Neural cell (in vitro differentiated cells): ENCODE measurements at regions not wholly inside any gene's neighbourhood (a gene's known extent, or its start where the extent isn't known, plus 50 kb on each side); places are given as distances from the start of the nearest gene placed in this dataset.

Experiments used
- EZH2 ChIP-seq: fragments of 200-600, 300-800 bp; shearing (Covaris generic), sonication (generic); IDR thresholded peaks from 2 replicates; pipeline ENCODE4 v1.6.1; 2014; ENCODE audit warnings: antibody characterized with exemption, low read length, borderline replicate concordance, mild to moderate bottlenecking; ENCODE audit not compliant: insufficient read depth, poor library complexity, severe bottlenecking
- POLR2AphosphoS5 ChIP-seq: IDR thresholded peaks from 2 replicates; pipeline ENCODE4 v1.6.1; 2012
- TF ChIP-seq, protein P1 (sequence below): fragments of 450-650 bp; IDR thresholded peaks from 2 replicates; pipeline ENCODE4 v1.5.1; 2014; ENCODE audit warnings: antibody characterized with exemption, mild to moderate bottlenecking, moderate library complexity; ENCODE audit not compliant: poor library complexity, severe bottlenecking
- TF ChIP-seq, protein P2 (sequence below): IDR thresholded peaks from 2 replicates; pipeline ENCODE4 v1.6.1; 2012; ENCODE audit warnings: borderline replicate concordance

DNA sequence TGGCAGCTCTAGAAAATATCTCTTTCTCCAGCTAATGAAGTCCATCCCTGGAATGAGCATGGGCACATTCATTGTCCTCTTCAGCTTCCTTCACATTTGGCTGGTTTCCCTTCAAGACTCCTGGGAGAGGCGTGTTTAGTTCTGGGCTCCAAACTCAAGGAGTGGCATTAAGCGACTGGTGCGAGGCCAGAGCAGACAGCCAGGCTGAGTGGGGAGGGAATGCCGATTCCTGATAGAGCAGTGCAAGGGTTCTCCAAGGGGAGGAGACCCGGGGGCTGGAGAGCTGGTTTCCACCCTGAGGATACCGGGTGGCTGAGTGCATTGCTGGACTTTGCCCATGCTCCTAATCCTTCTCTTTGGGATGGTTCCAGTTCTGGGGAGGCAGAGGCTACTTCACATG lies 372.1 kb downstream of the RPS24 start:
- TF ChIP-seq, protein P1, sequence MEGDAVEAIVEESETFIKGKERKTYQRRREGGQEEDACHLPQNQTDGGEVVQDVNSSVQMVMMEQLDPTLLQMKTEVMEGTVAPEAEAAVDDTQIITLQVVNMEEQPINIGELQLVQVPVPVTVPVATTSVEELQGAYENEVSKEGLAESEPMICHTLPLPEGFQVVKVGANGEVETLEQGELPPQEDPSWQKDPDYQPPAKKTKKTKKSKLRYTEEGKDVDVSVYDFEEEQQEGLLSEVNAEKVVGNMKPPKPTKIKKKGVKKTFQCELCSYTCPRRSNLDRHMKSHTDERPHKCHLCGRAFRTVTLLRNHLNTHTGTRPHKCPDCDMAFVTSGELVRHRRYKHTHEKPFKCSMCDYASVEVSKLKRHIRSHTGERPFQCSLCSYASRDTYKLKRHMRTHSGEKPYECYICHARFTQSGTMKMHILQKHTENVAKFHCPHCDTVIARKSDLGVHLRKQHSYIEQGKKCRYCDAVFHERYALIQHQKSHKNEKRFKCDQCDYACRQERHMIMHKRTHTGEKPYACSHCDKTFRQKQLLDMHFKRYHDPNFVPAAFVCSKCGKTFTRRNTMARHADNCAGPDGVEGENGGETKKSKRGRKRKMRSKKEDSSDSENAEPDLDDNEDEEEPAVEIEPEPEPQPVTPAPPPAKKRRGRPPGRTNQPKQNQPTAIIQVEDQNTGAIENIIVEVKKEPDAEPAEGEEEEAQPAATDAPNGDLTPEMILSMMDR: no peak
- TF ChIP-seq, protein P2, sequence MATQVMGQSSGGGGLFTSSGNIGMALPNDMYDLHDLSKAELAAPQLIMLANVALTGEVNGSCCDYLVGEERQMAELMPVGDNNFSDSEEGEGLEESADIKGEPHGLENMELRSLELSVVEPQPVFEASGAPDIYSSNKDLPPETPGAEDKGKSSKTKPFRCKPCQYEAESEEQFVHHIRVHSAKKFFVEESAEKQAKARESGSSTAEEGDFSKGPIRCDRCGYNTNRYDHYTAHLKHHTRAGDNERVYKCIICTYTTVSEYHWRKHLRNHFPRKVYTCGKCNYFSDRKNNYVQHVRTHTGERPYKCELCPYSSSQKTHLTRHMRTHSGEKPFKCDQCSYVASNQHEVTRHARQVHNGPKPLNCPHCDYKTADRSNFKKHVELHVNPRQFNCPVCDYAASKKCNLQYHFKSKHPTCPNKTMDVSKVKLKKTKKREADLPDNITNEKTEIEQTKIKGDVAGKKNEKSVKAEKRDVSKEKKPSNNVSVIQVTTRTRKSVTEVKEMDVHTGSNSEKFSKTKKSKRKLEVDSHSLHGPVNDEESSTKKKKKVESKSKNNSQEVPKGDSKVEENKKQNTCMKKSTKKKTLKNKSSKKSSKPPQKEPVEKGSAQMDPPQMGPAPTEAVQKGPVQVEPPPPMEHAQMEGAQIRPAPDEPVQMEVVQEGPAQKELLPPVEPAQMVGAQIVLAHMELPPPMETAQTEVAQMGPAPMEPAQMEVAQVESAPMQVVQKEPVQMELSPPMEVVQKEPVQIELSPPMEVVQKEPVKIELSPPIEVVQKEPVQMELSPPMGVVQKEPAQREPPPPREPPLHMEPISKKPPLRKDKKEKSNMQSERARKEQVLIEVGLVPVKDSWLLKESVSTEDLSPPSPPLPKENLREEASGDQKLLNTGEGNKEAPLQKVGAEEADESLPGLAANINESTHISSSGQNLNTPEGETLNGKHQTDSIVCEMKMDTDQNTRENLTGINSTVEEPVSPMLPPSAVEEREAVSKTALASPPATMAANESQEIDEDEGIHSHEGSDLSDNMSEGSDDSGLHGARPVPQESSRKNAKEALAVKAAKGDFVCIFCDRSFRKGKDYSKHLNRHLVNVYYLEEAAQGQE: no peak
- TF ChIP-seq EZH2 (no peak), POLR2AphosphoS5 (no peak)
